Nephron progenitor cell (in vitro differentiated cells): ENCODE measurements at regions not wholly inside any gene's neighbourhood (a gene's known extent, or its start where the extent isn't known, plus 50 kb on each side); places are given as distances from the start of the nearest gene placed in this dataset.
A peak's percentile ranks its signal among the peaks of the same experiment; 100 is the strongest.

Experiments used
- DNase-seq: peaks from one replicate; pipeline ENCODE4 v3.0.0; 2021
- H3K27ac Mint-ChIP-seq: 2 replicates; pipeline ENCODE4 v1.8.0; 2021; ENCODE audit warnings: mild to moderate bottlenecking, moderate library complexity, mixed read lengths
- H3K27me3 Mint-ChIP-seq: 2 replicates; pipeline ENCODE4 v1.8.0; 2021; ENCODE audit warnings: mild to moderate bottlenecking, low read depth, mixed read lengths; ENCODE audit not compliant: poor library complexity
- H3K36me3 Mint-ChIP-seq: 2 replicates; pipeline ENCODE4 v1.8.0; 2021; ENCODE audit warnings: low read depth, mixed read lengths
- H3K4me1 Mint-ChIP-seq: 2 replicates; pipeline ENCODE4 v1.8.0; 2021; ENCODE audit warnings: mixed read lengths
- H3K4me3 Mint-ChIP-seq: 2 replicates; pipeline ENCODE4 v1.8.0; 2021; ENCODE audit warnings: mild to moderate bottlenecking, moderate library complexity, mixed read lengths
- H3K9me3 Mint-ChIP-seq: 2 replicates; pipeline ENCODE4 v1.8.0; 2021; ENCODE audit warnings: mild to moderate bottlenecking, moderate library complexity, mixed read lengths
- CTCF ChIP-seq: fragments of 200-600 bp; sonication (generic); IDR thresholded peaks from 2 replicates; pipeline ENCODE4 v1.5.0; 2021; ENCODE audit warnings: antibody characterized with exemption

GRCh38 chr9:134263596-134263995 lies 62.7 kb upstream of the RXRA start:
- no peak for DNase-seq
- no peak overlapping the region for H3K4me3 Mint-ChIP-seq
- TF ChIP-seq CTCF = no peak

DNA sequence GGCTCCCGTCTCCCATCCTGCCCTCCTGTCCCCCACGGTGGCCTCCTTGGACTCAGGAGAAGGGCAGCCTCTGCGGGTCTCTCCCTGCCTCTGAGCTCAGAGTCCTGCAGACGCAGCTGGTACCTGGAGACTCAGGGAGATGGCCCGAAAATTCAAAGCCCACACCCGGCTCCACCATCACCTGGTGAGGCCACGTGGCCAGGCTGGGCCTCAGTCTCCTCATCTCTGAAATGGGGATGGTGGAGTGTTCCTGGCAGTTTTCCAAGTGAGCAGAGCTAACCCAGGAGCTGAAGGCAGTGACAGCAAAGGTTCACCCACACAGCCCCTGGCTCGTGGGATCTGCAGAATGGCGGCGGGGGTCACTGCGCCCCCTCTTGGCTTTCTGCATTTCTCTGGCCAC lies 62.1 kb upstream of the RXRA start:
- Mint-ChIP-seq H3K9me3 (no peaks in the 10 kb centered on the region), H3K27ac (no peak overlapping the region), H3K4me1 (peaks cover 57% of the 10 kb centered on the region), H3K4me3 (no peak overlapping the region), H3K36me3 (no peaks in the 10 kb centered on the region), H3K27me3 (peaks cover 35% of the 10 kb centered on the region)
- no peak for TF ChIP-seq CTCF
- DNase-seq = no peak

More at GRCh38 chr9:134263596-134263995, 62.7 kb upstream of the RXRA start:
- Mint-ChIP-seq H3K36me3 (no peaks in the 10 kb centered on the region), H3K27me3 (peaks cover 32% of the 10 kb centered on the region), H3K9me3 (no peaks in the 10 kb centered on the region), H3K27ac (no peak overlapping the region), H3K4me1 (peaks cover 52% of the 10 kb centered on the region)

DNA sequence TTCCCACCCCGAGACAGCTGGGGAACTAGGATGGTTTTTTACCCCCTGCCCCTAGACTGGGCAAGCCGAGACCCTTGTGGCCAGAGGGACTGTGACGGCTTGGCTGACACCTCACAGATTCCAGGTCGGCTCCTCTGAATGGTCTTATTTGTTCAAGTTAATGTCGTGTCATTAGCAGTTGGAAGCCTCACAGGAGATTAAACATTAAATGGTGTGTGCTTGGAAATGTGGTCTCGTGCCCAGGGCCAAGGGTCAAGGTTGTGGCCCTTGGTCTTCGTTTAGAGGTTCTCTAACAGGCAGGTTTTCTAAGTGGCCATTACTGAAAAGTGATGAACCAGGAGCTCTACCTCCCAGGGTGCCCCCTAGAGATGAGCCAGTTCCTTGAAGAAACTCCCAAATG lies 61.2 kb upstream of the RXRA start:
- DNase-seq = no peak
- H3K4me1 Mint-ChIP-seq = peaks cover 65% of the 10 kb centered on the region
- H3K27ac Mint-ChIP-seq = no peak overlapping the region
- H3K9me3 Mint-ChIP-seq = no peaks in the 10 kb centered on the region
- no peak overlapping the region for H3K4me3 Mint-ChIP-seq
- no peak for TF ChIP-seq CTCF
- H3K36me3 Mint-ChIP-seq = no peaks in the 10 kb centered on the region
- peaks cover 36% of the 10 kb centered on the region for H3K27me3 Mint-ChIP-seq

GRCh38 chr9:134266418-134266817 lies 59.8 kb upstream of the RXRA start:
- no peak for DNase-seq
- no peak for TF ChIP-seq CTCF
- Mint-ChIP-seq H3K4me1 (peaks cover 62% of the 10 kb centered on the region), H3K36me3 (no peaks in the 10 kb centered on the region), H3K27ac (no peak overlapping the region), H3K4me3 (no peak overlapping the region), H3K27me3 (peaks cover 44% of the 10 kb centered on the region), H3K9me3 (no peaks in the 10 kb centered on the region)

GRCh38 chr9:134267305-134267880 lies 58.9 kb upstream of the RXRA start:
- H3K27ac Mint-ChIP-seq = no peak overlapping the region
- no peak for TF ChIP-seq CTCF
- H3K36me3 Mint-ChIP-seq = no peaks in the 10 kb centered on the region
- H3K4me1 Mint-ChIP-seq = peaks cover 58% of the 10 kb centered on the region
- peaks cover 50% of the 10 kb centered on the region for H3K27me3 Mint-ChIP-seq
- no peak overlapping the region for H3K4me3 Mint-ChIP-seq
- no peak for DNase-seq
- no peaks in the 10 kb centered on the region for H3K9me3 Mint-ChIP-seq

DNA sequence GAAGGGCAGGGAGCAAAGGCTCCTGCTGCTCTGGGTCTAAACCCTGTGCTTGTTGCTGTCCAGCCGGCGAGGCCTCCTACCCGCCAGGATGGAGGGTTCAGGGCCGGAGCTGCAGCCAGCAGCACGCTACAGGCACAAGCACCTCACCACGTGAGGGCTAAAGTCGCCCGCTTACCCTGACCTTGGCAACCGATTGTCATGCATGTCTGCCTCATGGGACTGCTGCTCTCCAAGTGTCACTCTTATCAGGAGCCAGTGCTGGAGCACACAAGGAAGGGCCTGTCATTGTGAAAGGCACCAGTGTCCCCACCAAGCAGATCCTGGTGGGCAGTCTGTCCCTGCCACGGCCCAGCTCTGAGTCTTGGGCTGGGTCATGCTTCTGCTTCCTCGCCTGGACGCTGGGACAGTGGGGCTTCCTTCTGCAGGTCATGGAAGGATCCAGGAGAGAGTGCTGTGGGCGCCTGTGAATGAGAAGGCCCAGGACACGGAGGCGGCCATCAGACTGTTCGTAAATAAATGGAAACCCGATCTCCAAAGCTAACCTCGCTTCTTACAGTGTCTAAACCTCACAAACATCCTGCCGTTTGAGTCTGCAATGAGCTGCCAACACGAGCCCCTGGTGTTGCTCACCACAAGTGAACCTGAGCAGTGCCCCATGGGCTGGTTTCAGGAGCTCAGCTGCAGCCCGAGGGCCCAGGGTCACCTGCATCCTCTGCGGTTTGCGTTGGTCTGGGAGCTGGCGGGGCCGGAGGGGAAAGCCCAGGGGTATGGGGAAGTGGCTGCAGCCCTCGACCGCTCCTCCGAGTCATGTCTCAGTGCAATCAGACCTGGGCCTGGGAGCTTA lies 58.2 kb upstream of the RXRA start:
- H3K4me1 Mint-ChIP-seq = peaks cover 52% of the 10 kb centered on the region
- H3K9me3 Mint-ChIP-seq = no peaks in the 10 kb centered on the region
- H3K27me3 Mint-ChIP-seq = peaks cover 48% of the 10 kb centered on the region
- DNase-seq = no peak
- peak overlapping the region; percentile 70 for H3K27ac Mint-ChIP-seq
- TF ChIP-seq CTCF = no peak
- no peaks in the 10 kb centered on the region for H3K36me3 Mint-ChIP-seq
- H3K4me3 Mint-ChIP-seq = peak overlapping the region; percentile 56
